22Rv1 (cell line): ENCODE measurements at regions not wholly inside any gene's neighbourhood (a gene's known extent, or its start where the extent isn't known, plus 50 kb on each side); places are given as distances from the start of the nearest gene placed in this dataset.

Experiments used
- H3K27ac ChIP-seq: fragments of 450-650 bp; 2 replicates; pipeline ENCODE4 v1.5.1; 2017
- CTCF ChIP-seq: fragments of 450-650 bp; IDR thresholded peaks from 2 replicates; pipeline ENCODE4 v1.5.1; 2017; ENCODE audit warnings: mild to moderate bottlenecking
- ZFX ChIP-seq: fragments of 450-650 bp; IDR thresholded peaks from 2 replicates; pipeline ENCODE4 v1.6.1; 2017; ENCODE audit warnings: antibody characterized with exemption, borderline replicate concordance

- no peak for TF ChIP-seq ZFX
- TF ChIP-seq CTCF = no peak
Observed at GRCh38 chr10:10765017-10765416, 252.7 kb upstream of the CELF2 start.

GRCh38 chr10:10772411-10772810 lies 245.3 kb upstream of the CELF2 start:
- H3K27ac ChIP-seq = no peak overlapping the region
- TF ChIP-seq CTCF (no peak), ZFX (no peak)

More at GRCh38 chr10:10765017-10765416, 252.7 kb upstream of the CELF2 start:
- no peak overlapping the region for H3K27ac ChIP-seq

- H3K27ac ChIP-seq = no peak overlapping the region
- TF ChIP-seq CTCF (no peak), ZFX (no peak)
Observed at GRCh38 chr10:10772874-10773508, 244.7 kb upstream of the CELF2 start.

- TF ChIP-seq ZFX (no peak), CTCF (no peak)
- no peak overlapping the region for H3K27ac ChIP-seq
Observed at GRCh38 chr10:10774416-10774815, 243.3 kb upstream of the CELF2 start.

GRCh38 chr10:10776363-10776762 lies 241.3 kb upstream of the CELF2 start:
- H3K27ac ChIP-seq = no peak overlapping the region
- TF ChIP-seq CTCF (no peak), ZFX (no peak)

- TF ChIP-seq ZFX (no peak), CTCF (no peak)
- no peak overlapping the region for H3K27ac ChIP-seq
Observed at GRCh38 chr10:10777279-10777678, 240.4 kb upstream of the CELF2 start.

- H3K27ac ChIP-seq = no peak overlapping the region
- no peak for TF ChIP-seq ZFX
- TF ChIP-seq CTCF = no peak
Observed at GRCh38 chr10:10777723-10778122, 239.9 kb upstream of the CELF2 start.
